CD4-positive, alpha-beta T cell treated with Interferon alpha-2 for 1 hour (primary cell): ENCODE measurements at regions not wholly inside any gene's neighbourhood (a gene's known extent, or its start where the extent isn't known, plus 50 kb on each side); places are given as distances from the start of the nearest gene placed in this dataset.

ENCODE experiments used
- DNase-seq, 2 donors: peaks; one replicate each; pipeline ENCODE4 v3.0.0-alpha.2; 2020 to 2022

GRCh38 chr15:39094116-39094515 is 486.8 kb upstream of the THBS1 start:
- DNase-seq = no peak

- no peak for DNase-seq
Observed at GRCh38 chr15:39095218-39095879, 485.5 kb upstream of the THBS1 start.

- DNase-seq = no peak
Observed at GRCh38 chr15:39096608-39097205, 484.2 kb upstream of the THBS1 start.

DNA sequence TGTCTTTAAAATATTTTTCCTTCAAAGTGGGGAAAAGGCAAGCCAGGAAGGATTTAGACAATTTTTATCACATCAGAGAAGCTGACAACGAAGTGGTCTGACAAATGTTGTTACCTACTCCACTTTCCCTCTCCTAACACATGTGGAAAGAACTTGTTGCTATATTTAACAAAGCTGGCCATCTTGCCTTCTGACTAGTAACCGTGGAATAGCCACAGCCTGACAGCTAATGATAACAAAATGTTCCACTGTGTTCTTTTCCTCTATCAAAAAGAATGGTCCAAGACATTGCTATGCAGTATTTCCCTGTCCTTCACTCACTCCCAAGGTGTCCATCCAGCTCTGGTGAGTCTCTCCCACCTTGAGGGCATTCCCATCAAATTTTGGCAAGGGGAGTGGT is 481.4 kb upstream of the THBS1 start:
- DNase-seq = no peak

GRCh38 chr15:39100106-39100660 is 480.7 kb upstream of the THBS1 start:
- no peak for DNase-seq

DNA sequence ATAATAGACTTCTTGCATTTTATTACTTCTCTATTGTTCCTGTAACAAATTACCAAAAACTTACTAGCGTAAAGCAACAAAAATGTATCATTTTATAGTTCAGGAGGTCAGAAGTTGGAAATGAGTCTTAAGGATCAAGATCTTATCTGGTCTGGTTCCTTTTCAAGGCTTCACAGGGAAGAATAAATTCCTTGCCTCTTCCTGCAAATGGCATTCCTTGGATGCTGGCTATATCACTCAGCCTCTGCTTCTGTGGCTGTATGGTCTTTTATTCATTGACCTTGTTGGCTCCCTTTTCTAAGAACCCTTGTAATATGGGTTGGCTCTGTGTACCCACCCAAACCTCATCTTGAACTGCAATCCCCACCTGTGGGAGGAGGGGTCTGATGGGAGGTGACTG is 478.4 kb upstream of the THBS1 start:
- DNase-seq = no peak

DNA sequence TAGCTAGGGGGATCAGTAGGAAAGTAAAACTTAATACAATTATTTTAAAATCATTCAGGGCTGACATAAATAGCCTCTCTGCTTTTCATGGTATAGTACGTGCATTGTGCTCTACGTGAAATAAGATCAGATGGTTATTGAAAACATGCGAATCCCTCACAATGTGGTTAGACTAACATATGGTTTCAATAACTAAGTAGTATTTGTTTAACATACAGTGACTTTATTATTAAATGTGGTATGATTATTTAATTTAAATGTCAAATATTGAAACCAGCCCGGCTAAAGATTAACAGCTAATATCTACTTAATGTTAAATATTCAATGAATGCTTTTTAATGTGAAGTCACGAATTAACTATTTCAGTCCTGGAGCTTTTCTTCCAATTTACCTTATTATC is 473.9 kb upstream of the THBS1 start:
- no peak for DNase-seq

GRCh38 chr15:39108021-39108420 is 472.9 kb upstream of the THBS1 start:
- no peak for DNase-seq

DNA sequence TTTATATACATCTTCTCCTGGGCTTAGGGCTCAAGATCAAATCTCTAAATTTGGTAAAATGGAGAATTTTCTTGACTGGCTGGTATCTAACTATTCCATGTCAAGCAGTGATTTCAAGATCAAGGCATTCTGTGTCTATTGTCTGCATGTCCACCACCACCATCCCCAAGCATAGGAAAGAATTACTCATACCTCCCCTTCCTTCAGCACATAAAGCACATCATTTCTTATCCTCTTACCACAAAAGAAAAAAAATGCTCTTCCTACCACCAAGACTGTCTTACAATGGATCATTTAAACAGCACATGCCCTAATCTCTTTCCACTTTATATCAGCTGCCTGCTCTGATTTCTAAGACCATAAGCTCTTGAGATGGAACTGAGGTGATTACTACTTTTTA is 470.5 kb upstream of the THBS1 start:
- DNase-seq = no peak

GRCh38 chr15:39110746-39111145 is 470.1 kb upstream of the THBS1 start:
- DNase-seq = no peak

GRCh38 chr15:39113741-39114140 is 467.1 kb upstream of the THBS1 start:
- DNase-seq = no peak

GRCh38 chr15:39114690-39115378 is 466.0 kb upstream of the THBS1 start:
- DNase-seq = no peak

DNA sequence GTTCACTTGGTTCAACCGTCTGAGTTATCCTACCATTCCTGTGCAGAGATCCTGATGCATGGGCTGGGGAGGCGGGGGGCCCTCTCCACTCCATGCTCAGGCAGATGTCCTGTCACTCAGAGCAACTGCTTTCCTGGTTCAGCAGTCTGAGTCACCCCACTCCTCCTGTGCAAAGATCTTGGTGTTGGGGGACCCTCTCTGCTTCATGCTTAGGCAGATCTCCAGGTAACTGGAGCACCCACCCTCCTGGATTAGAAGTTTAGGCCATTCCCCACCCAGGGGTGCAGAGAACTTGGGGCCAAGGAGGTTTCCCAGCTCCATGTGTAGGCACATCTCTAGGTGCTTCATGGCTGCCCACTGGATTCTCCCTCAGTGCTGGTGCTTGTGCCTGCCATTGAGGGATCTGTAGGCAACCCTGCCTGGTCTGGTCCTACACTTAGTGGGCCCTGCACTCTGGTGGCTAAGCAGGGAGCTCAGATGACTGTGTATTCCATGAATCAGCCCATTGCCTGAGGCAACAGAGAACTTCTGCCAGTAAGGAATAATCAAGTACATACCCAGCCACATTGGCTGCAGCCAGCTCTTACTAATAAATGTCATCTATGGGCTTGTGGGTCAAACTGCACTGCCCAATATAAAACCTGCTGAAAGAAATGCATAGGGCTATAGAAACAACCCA is 465.4 kb upstream of the THBS1 start:
- DNase-seq = no peak

DNA sequence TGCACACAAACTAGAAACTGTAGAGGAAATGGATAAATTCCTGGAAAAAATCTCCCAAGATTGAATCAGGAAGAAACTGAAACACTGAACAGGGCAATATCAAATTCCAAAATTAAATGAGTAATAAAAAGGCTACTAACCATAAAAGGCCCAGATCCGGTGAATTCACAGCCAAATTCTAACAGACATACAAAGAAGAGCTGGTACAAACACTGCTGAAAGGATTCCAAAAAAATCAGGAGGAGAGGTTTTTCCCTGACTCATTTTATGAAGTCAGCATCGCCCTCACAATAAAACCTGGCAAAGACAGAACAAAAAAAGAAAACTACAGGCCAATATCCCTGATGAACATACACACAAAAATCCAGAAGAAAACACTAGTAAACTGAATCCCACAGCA is 462.4 kb upstream of the THBS1 start:
- DNase-seq = no peak

GRCh38 chr15:39124155-39124552 is 456.7 kb upstream of the THBS1 start:
- no peak for DNase-seq

- no peak for DNase-seq
Observed at GRCh38 chr15:39124553-39125171, 456.2 kb upstream of the THBS1 start.

DNA sequence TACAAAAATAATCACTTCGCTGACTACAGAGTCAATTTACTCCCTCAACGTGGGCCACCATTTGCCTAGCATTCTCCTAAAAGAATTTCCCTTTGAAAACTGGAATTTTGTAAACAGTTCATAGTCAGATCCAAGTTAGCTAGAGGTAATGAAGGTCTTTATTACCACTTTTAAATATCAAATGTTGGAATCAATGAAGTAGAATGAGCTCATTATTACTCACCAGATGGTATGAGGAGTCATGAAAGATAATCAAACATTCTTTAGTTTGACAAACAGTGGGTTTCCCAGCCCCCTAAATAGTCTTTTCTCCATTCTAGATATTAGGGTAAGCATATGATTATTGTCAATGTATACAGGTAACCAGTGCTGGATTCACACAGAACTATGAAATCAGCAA is 455.7 kb upstream of the THBS1 start:
- DNase-seq = no peak

DNA sequence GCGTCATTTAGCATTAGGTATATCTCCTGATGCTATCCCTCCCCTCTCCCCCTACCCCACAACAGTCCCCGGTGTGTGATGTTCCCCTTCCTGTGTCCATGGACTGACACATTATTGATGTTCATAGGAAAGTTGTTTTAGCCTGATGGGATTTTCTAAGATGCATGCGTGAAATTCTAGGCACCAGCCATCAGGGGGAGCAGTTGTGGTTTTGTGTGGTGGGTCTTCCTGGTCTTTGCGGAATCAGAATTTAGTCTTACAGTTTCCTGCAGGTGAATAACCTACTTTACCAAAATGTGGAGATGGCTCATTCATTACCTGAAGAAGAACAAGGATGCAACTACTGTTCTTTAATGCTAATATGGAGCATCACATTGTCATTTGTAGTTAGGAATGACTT is 455.0 kb upstream of the THBS1 start:
- DNase-seq = peak in 1 of 2 donors; percentile 35

- no peak for DNase-seq
Observed at GRCh38 chr15:39127151-39127790, 453.6 kb upstream of the THBS1 start.

- DNase-seq = no peak
Observed at GRCh38 chr15:39127925-39128617, 452.8 kb upstream of the THBS1 start.

DNA sequence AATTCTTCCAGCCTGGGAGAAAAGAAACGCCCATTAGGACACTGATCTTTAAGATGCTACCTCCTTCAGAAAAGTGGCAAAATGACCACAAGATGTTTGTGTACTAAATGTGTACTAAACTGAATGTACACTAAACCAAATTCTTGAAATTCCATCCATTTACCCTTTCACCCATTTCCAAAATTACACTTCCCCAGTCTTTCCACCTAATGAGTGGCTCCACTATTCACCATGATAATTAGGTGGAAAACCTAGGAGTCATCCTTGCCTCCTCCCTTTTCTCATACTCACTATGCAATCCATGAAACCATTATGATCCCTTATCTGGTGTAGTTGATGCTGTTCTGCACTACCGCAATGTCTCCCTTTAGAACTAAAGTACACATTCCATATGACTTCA is 452.1 kb upstream of the THBS1 start:
- DNase-seq = no peak
